Osteoblast (primary cell): ENCODE measurements at regions not wholly inside any gene's neighbourhood (a gene's known extent, or its start where the extent isn't known, plus 50 kb on each side); places are given as distances from the start of the nearest gene placed in this dataset.

Experiments
- DNase-seq: peaks from one replicate; pipeline ENCODE4 v3.0.0; 2011; ENCODE audit warnings: low spot score, mixed read lengths; ENCODE audit not compliant: insufficient read length; ENCODE audit errors: missing footprints
- H2AFZ ChIP-seq: 2 replicates; pipeline ENCODE4 v1.6.0; 2011; ENCODE audit warnings: mild to moderate bottlenecking, low read length
- H3K27ac ChIP-seq: 2 replicates; pipeline ENCODE4 v1.5.1; 2011; ENCODE audit warnings: mild to moderate bottlenecking, low read depth, low read length, moderate library complexity
- H3K27me3 ChIP-seq: 2 replicates; pipeline ENCODE4 v1.6.0; 2012; ENCODE audit warnings: mild to moderate bottlenecking, control low read depth, inconsistent platforms, low read length, moderate library complexity; ENCODE audit not compliant: insufficient read depth
- H3K36me3 ChIP-seq: 2 replicates; pipeline ENCODE4 v1.5.1; 2011; ENCODE audit warnings: mild to moderate bottlenecking, low read length, control low read depth, moderate library complexity; ENCODE audit not compliant: insufficient read depth
- H3K4me1 ChIP-seq: 2 replicates; pipeline ENCODE4 v1.5.1; 2011; ENCODE audit warnings: mild to moderate bottlenecking, low read length, control low read depth, moderate library complexity; ENCODE audit not compliant: insufficient read depth
- H3K4me2 ChIP-seq: 2 replicates; pipeline ENCODE4 v1.6.0; 2011; ENCODE audit warnings: mild to moderate bottlenecking, low read length; ENCODE audit not compliant: insufficient read depth
- H3K4me3 ChIP-seq: fragments of 200-600 bp; sonication (generic); 3 replicates; pipeline ENCODE4 v1.5.1; 2012; ENCODE audit warnings: mild to moderate bottlenecking, low read length, inconsistent platforms; ENCODE audit not compliant: insufficient read depth
- H3K79me2 ChIP-seq: 2 replicates; pipeline ENCODE4 v1.6.0; 2012; ENCODE audit warnings: mild to moderate bottlenecking, low read length, control low read depth, inconsistent platforms; ENCODE audit not compliant: insufficient read depth
- H3K9me3 ChIP-seq: 2 replicates; pipeline ENCODE4 v1.5.1; 2011; ENCODE audit warnings: low read depth, low read length, control low read depth
- H4K20me1 ChIP-seq: 2 replicates; pipeline ENCODE4 v1.6.0; 2012; ENCODE audit warnings: mild to moderate bottlenecking, low read length, control low read depth; ENCODE audit not compliant: insufficient read depth
- TF ChIP-seq, protein P1 (sequence below): IDR thresholded peaks from 2 replicates; pipeline ENCODE4 v1.5.1; 2011; ENCODE audit warnings: mild to moderate bottlenecking, low read depth, low read length, moderate library complexity; ENCODE audit errors: extremely low read depth

DNA sequence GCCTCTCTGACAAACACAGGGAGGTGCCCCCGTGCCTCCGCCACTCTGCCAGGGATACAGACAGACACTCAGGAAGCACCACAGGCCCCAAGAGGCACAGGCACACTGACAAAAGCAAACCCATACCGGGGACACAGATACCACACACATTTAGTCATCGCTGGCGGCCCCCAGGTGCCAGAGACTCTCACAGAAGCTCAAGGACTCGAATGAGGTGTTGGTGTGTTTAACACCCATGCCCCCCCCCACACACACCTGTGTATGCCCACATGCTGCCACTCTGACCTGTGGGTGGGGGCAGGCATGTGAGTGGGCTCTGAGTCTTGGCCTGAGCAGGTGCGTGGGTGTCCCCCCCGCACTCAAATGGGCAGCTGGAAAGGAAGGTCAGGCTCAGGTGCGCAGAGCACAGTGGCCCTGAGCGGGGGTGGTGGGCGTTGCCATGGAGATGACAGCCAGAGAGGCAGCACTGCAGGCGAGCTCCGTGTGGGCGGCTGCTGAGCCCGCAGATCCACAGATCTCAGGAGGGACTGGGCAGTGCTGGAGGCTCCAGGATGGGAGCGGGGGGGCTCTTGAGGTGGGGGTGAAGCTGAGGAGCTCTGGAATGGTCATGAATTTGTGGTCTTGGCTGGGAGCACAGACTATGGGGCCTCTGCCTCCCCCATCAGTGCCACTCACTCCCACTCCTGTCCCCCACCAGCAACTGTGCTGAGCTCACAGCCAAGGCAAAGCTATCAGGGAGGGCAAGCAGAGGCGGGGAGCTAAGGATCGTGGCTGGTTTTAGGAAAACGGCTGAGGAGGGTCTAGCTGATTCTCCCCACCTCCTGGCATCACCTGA is 73.9 kb upstream of the TAF1B start:
- H3K27me3 ChIP-seq, result no peaks in the 10 kb centered on the region
- H3K27ac ChIP-seq, result no peak overlapping the region
- no peaks in the 10 kb centered on the region for H3K9me3 ChIP-seq
- no peaks in the 10 kb centered on the region for H3K79me2 ChIP-seq
- H4K20me1 ChIP-seq, result no peaks in the 10 kb centered on the region
- H2AFZ ChIP-seq, result peak overlapping the region; percentile 20
- TF ChIP-seq, protein P1, sequence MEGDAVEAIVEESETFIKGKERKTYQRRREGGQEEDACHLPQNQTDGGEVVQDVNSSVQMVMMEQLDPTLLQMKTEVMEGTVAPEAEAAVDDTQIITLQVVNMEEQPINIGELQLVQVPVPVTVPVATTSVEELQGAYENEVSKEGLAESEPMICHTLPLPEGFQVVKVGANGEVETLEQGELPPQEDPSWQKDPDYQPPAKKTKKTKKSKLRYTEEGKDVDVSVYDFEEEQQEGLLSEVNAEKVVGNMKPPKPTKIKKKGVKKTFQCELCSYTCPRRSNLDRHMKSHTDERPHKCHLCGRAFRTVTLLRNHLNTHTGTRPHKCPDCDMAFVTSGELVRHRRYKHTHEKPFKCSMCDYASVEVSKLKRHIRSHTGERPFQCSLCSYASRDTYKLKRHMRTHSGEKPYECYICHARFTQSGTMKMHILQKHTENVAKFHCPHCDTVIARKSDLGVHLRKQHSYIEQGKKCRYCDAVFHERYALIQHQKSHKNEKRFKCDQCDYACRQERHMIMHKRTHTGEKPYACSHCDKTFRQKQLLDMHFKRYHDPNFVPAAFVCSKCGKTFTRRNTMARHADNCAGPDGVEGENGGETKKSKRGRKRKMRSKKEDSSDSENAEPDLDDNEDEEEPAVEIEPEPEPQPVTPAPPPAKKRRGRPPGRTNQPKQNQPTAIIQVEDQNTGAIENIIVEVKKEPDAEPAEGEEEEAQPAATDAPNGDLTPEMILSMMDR, result no peak
- H3K4me3 ChIP-seq, result no peak overlapping the region
- H3K36me3 ChIP-seq, result no peaks in the 10 kb centered on the region
- H3K4me1 ChIP-seq, result peaks cover 37% of the 10 kb centered on the region
- peak; percentile 92 for DNase-seq
- H3K4me2 ChIP-seq, result peak overlapping the region; percentile 64

DNA sequence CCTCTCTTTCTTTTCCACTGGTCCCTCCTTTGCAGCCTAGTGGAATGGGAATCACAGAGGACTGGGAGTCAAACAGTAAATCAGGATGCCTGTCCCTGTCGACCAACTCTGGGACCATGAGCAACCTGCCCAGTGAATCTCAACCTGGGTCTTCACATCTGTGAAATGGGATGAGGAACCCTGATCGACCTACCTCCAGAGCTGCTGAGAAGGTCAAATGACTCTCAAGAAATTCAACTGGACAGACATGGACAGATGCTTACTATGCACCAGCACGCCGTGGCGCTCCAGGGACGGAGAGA is 73.3 kb upstream of the TAF1B start:
- H4K20me1 ChIP-seq, result no peaks in the 10 kb centered on the region
- peak overlapping the region; percentile 45 for H3K4me3 ChIP-seq
- no peaks in the 10 kb centered on the region for H3K36me3 ChIP-seq
- H3K27ac ChIP-seq, result no peak overlapping the region
- H3K4me1 ChIP-seq, result peaks cover 40% of the 10 kb centered on the region
- H3K9me3 ChIP-seq, result no peaks in the 10 kb centered on the region
- no peaks in the 10 kb centered on the region for H3K79me2 ChIP-seq
- DNase-seq, result no peak
- no peaks in the 10 kb centered on the region for H3K27me3 ChIP-seq
- H2AFZ ChIP-seq, result peak overlapping the region; percentile 69
- TF ChIP-seq, protein P1, result no peak
- peak overlapping the region; percentile 64 for H3K4me2 ChIP-seq

DNA sequence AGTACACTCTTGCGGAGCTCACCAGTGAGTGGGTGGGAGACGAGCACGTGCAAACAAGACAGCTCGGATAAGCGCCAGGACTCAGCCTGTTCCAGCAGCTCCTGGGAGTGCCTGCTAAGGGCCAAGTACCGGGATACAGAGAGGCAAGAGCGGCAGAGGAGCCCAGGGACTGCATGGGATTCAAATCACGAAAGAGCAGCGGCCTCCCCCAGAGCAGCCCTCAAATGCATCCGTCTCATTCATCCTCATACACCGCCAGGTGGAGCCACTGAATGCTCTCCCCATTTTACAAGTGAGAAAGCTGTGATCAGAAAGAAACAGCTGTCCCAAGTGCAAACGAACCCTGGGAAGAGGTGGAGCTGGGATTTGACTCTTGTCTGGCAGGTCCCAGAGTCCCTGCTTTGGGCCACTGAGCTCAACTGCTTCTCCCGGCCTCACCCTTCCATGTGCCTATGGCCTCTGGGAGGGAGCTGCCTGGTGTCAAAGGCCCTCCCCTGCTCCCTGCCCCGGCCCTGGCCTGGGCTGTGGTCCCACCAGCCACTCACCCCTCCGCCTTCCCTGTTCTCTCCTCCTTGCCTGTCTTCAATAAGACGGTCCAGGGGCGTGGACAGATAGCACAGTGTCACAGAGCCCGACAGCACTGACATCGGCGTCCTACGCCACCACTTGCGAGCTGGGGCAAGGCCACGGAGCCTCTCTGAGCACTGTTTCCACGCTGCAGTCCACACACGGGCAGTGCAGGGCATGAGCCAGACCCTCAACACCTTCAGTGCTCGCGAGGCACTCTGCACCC is 72.8 kb upstream of the TAF1B start:
- Histone ChIP-seq H3K4me2 (peak overlapping the region; percentile 64), H4K20me1 (no peaks in the 10 kb centered on the region), H3K27ac (peak overlapping the region; percentile 66), H2AFZ (peak overlapping the region; percentile 69), H3K9me3 (no peaks in the 10 kb centered on the region), H3K27me3 (no peaks in the 10 kb centered on the region), H3K79me2 (no peaks in the 10 kb centered on the region), H3K36me3 (no peaks in the 10 kb centered on the region), H3K4me3 (peak overlapping the region; percentile 45), H3K4me1 (peaks cover 40% of the 10 kb centered on the region)
- TF ChIP-seq, protein P1, result peak; percentile 78
- peak; percentile 98 for DNase-seq

DNA sequence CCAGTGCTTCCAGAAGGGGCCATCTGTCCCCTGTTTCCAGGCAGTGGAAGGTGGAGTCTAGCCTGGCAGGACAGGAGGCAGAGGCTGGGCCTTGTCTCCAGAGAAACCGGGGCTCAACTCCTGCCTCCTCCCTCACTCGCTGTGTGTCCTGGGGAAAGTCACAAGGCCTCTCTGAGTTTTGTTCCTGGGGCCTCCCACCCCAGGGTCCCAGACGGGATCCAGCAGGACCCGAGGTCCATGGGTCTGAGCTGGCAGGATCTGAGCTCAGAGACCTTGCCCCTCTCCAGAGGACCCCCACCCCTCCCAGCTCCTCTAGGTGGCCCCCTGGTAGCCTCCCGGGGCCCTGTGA is 72.2 kb upstream of the TAF1B start:
- Histone ChIP-seq H3K9me3 (no peaks in the 10 kb centered on the region), H3K79me2 (no peaks in the 10 kb centered on the region), H3K4me1 (peaks cover 40% of the 10 kb centered on the region), H3K27ac (peak overlapping the region; percentile 66), H2AFZ (peak overlapping the region; percentile 69), H3K4me2 (peak overlapping the region; percentile 64), H4K20me1 (no peaks in the 10 kb centered on the region), H3K27me3 (no peaks in the 10 kb centered on the region), H3K4me3 (no peak overlapping the region), H3K36me3 (no peaks in the 10 kb centered on the region)
- TF ChIP-seq, protein P1, result no peak
- DNase-seq, result no peak
